Hepatocyte (in vitro differentiated cells): ENCODE measurements at regions not wholly inside any gene's neighbourhood (a gene's known extent, or its start where the extent isn't known, plus 50 kb on each side); places are given as distances from the start of the nearest gene placed in this dataset.
"Not testable (repeated sequence)": the region's sequence is repeated elsewhere in the genome, so short reads cannot be mapped to it uniquely, and the experiment has no call there.

Experiments used
- CTCF ChIP-seq: fragments of 200-600 bp; sonication (generic); IDR thresholded peaks from 2 replicates; pipeline ENCODE4 v1.5.1; 2016; ENCODE audit warnings: antibody characterized with exemption, mild to moderate bottlenecking; ENCODE audit not compliant: poor library complexity
- EZH2phosphoT487 ChIP-seq: fragments of 200-600 bp; sonication (generic); IDR thresholded peaks from one replicate; pipeline ENCODE4 v1.6.1; 2018; ENCODE audit warnings: antibody characterized with exemption, mild to moderate bottlenecking, low read depth, moderate library complexity; ENCODE audit not compliant: unreplicated experiment, severe bottlenecking

- not testable (repeated sequence) for TF ChIP-seq CTCF, EZH2phosphoT487
Measured at GRCh38 chr2:132352481-132353001, 64.1 kb upstream of the GPR39 start.
